NCI-H1417 treated with DMSO at 0.1 percent for 48 hours (cell line): ENCODE measurements at regions not wholly inside any gene's neighbourhood (a gene's known extent, or its start where the extent isn't known, plus 50 kb on each side); places are given as distances from the start of the nearest gene placed in this dataset.

Experiments
- DNase-seq: peaks from one replicate; lab custom pipeline; 2025; lab: John Stamatoyannopoulos, UW

DNA sequence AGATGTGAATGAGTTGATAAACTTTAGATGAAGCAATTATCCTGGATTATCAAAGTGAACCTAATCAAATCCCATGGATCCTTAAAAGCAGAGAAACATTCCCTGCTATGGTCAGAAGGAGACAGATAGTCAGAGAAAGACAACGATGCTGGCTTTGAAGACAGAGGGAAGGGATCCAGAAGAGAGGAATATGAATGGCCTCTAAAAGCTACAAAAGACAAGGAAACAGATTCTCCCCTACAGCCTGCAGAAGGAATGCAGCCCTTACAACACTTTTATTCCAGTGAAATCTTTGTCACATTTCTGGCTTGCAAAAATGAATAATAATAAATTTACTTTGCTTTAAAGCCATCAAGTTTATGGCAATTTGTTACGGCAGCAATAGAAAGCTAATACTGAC lies 1164.2 kb downstream of the PCDH17 start:
- no peak for DNase-seq

DNA sequence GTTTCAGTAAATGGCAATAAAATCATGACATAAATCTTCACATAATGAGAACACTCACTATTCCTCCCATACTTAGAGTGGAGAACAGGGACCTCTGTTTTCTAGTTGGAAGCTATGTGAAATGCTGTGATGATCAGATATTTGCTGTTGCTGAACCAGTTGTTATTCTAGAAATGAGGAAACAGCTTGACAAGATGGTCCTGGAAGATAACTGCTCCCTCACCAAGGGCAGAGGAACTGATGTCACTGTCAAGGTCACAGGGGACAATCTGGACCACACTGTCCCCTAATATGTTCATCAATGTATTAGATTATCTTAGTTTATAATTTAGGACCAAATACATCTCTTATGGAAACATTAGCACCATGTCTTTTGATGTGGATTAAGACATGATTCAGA lies 1173.3 kb downstream of the PCDH17 start:
- DNase-seq: no peak

DNA sequence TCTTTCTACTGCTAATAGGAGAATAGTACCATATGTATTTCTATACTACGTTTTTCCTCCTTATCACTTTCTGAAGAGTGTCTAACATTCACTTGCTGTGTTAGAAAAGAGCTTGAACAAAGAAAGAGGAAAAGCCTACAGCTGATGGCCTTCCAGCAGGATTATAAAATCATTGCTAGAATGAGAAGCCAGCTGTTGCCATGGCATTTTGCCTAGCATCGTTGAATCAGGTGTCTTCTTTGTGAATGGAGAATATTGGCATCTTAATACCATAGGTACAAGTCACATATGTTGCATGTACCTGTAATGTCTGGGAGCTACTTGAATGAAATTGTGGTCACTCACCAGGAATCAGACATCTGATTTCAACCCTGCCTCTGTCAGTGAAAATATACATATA lies 1174.9 kb downstream of the PCDH17 start:
- DNase-seq: no peak

DNA sequence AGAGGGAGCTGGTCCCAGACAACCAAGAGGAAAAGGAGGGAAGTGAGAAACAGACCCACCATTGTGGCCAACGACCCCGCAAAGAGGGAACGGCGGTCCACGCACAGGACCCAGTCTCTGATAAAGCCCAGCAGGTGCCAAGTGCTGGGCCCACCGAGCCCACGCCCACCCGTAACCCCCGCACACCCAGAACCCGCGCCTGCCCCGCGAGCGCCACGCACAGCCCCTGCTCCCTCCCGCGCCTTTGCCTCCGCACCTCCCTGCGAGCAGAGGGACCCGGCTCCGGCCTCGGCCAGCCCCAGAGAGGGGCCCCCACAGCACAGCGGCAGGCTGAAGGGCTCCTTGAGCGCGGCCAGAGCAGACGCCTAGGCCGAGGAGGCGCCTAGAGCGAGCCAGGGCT lies 1192.2 kb downstream of the PCDH17 start:
- no peak for DNase-seq

DNA sequence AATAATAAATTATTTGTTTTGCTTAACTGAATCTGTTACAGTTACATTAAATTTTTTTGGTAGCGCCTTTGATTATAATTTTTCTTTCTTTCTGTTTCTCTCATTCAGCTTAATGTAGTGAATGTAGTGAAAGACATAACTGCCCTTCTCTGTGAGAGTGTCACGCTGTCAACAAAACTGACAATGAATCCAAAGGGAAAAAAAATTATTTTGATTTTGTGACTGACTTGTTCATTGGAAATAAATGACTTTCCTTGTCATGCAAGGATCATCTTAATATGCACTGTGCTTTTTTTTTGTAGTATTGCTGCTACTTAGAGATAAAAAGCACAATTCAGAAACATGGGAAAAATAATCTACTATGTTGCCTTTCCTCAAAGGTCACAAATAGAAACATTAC lies 1196.4 kb downstream of the PCDH17 start:
- no peak for DNase-seq

DNA sequence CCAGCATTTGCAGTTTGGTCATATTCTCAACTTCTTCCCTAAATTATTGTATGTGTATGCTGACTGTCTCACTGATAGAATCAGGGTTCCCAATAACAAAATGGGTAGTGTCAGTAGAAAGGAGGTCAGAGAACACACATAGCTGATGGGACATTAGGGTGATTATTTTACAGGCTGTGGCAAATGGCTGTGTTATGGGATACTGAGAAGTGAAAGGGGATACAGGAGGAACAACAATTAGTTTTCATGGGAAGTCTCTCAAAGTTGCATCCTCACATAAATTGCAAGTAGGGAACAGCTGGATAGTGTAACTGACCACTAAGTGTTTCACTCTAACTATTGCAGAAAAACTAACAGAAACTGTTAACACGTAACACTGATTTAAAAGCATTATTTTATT lies 1199.3 kb downstream of the PCDH17 start:
- DNase-seq: no peak

DNA sequence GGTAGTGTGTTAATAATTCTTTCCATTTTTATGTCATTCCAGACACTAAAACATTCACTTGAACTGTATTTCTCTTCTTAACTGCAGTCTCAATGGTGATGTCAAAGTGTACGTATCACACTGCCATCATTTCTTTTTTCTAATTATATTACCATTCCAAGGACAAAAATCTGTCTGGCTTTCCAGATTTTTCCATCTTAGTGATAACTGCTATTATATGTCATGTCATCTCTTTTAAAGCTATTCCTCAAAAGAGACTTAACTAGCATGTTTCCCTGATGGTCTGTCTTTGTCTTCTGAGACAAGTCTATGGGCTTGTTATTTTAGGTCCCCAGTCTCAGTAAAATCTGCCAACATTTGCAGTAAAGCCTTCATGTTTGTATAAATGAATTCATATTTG lies 1207.1 kb downstream of the PCDH17 start:
- no peak for DNase-seq

DNA sequence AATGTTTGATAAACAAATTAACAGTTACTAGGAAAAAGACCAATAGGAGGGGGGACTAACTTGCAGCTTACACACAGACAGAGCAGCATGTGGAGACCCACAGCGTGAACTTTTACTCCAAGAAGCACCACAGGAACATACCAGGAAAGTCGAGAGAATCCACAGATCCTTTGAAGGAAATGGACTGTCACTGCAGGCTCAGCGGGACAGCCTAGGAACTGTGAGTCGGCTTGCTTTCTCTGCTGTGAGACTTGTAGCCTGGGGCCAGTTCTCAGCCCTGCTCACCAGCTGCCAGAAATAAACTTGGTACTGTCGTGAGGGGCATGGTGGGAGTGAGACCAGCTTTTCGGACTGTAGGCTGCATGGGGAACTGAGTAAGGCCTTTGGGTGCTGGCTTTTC lies 1211.5 kb downstream of the PCDH17 start:
- no peak for DNase-seq

DNA sequence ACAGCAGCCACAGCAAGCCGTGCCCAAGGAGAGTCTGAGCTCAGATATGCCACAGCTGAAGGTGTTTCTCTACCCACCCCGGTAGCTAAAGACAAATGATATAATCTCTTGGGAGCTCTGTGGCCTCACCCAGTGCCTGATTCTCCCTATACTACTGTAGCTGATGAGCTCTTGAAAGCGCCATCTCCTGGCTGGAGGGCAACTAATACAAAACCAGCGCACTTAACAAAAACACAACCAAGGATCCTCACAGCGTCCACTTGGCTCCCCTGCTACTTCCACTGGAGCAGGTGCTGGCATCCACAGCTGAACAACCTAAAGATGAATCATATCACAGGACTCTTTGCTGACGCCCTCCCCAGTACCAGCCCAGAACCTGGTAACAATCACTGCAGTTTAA lies 1212.0 kb downstream of the PCDH17 start:
- no peak for DNase-seq

DNA sequence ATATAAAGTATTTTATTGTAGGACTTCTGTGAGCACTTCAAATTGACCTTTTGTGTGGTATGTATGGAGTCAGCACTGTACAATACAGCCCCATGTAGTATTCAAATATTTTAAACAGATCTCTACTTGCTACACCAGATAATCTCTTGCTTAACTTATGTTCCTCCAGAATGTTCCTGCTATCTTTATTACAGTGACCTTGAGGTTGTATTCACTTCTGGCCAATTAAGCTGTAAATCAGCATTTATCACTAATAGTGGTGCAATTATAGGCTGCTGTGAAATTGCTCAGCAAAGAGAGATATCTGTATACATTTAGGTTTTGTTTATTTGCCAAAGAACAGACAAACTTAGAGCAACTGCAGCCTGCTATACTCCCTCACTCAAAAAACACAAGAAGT lies 1218.6 kb downstream of the PCDH17 start:
- peak; percentile 59 for DNase-seq

DNA sequence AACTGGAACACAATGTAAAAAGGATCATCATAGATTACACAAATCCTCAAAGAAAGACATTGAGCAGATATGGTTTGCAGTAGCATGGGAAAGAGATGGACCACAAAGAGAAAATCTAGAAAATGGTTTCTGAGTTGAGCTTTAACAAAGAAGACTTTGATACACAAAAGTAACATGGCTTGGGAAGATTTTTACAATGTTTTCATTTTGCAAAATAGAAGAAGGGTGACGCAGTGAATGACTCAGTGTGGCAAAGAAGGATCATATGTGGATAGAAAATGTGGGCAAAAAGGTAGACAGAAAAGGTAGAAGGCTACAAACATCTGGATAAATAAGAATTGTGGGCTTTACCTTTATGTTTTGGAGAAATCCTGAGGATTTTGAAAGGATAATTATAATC lies 1220.5 kb downstream of the PCDH17 start:
- no peak for DNase-seq

DNA sequence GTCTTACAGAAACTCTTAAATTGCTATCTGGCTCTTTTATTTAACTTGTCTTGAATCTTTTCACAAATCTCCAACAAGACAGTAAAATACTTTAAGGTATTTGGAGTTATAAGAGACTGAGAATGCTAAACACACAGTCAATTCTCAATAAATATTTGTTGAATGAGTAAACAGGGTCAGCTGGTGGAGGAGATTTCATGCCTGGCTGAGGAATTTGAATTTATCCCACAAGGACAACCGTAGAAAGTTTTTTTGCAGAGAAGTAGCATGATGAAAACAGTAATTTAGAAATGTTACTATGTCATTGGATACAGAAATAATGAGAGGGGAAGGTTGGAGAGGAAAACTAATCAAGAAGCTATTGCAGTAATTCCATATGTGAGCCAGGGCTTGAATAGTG lies 1223.7 kb downstream of the PCDH17 start:
- no peak for DNase-seq

DNA sequence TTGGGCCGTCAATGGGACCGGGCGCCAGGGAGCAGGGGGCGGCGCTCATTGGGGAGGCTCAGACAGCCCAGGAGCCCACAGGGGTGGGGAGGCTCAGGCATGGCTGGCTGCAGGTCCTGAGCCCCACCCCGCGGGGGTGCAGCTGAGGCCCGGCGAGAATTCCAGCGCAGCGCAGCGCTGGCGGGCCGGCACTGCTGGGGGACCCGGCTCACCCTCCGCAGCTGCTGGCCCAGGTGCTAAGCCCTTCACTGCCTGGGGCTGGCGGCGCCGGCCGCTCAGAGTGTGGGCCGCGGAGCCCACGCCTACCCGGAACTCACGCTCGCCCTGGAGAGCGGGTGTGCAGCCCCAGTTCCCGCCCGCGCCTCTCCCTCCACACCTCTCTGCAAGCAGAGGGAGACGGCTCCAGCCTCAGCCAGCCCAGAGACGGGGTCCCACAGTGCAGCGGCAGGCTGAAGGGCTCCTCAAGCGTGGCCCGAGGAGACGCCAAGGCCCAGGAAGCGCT lies 1227.4 kb downstream of the PCDH17 start:
- DNase-seq: no peak

DNA sequence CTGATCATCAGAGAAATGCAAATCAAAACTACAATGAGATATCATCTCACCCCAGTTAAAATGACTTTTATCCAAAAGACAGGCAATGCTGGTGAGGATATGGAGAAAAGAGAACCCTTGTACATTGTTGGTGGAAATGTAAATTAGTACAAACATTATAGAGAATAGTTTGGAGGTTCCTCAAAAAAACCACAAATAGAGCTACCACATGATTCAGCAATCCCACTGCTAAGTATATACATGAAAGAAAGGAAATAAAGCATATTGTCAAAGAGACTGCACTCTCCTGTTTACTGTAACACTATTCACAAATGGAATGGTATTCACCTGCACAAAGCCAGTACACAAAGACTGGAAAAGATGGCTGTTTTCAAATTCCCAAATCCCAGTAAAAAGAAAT lies 1233.7 kb downstream of the PCDH17 start:
- DNase-seq: no peak

DNA sequence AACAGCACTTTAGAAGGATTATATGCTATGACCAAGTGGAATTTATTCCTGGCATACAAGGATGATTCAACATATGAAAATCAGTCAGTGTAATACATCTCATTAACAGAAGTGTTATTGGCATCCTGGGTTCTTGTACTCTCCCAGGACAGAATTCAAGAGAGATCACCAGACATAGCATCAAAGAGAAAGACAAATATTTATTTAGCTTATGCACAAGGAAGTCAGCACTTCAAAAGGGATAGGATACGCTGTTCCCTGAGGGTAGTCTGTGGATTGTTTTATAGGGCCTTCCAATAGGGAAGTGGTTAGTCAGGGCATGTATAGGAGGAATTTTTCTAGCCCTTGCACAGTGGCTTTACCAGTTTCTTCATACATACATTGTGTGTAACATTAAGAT lies 1238.0 kb downstream of the PCDH17 start:
- no peak for DNase-seq

DNA sequence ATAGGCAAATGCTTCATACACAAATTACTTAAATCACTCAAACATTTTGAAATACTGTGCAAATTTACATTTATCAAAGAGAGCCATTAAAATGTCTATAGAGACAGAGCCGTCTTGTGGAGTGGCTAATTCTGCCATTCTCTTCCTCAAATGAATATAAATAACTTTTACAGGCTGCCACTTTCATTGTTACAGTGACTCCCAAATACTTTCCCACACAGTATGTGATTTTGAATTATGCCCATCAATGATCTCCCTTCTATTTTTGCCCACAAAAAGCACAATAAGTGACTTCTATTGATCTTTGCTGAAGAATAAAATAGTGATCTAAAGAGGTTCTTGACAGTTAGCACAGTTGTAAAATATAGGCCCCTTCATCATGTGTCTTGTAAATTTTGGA lies 1244.9 kb downstream of the PCDH17 start:
- no peak for DNase-seq

DNA sequence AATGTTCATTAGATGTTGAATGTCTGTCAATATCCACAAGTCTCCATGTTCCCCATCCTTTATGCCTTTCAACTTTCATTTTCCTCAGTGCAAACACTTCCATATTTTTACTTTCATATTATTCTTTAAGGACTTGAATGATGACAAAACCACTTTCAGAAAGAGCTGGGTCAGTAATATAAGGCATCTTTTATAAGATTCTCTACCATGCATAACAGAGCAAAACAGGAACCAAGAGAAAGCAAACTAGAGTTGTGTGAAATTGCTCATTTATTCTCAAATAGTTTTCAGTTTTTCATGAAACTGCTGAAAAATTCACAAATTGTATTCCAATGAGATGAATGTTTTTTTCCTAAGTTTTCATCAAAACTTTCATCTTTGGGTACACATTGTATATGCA lies 1247.6 kb downstream of the PCDH17 start:
- no peak for DNase-seq

DNA sequence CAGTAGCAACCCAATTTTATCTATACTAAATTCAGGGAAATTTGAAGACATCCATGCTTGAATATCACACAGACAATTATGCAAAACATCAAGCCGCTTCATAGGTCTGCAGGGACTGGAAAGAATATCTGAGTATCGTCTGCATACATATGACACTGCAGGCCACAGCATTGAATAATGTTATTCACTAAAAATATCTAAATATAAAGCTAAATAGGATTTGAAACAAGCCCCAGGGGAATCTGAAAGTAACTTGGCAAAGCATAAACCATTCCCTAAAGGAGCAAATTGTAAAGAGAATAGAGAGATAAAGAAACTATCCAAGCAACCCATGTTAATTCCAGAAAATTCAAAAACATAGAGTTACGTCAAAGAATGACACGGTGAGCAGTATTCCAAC lies 1251.0 kb downstream of the PCDH17 start:
- no peak for DNase-seq

DNA sequence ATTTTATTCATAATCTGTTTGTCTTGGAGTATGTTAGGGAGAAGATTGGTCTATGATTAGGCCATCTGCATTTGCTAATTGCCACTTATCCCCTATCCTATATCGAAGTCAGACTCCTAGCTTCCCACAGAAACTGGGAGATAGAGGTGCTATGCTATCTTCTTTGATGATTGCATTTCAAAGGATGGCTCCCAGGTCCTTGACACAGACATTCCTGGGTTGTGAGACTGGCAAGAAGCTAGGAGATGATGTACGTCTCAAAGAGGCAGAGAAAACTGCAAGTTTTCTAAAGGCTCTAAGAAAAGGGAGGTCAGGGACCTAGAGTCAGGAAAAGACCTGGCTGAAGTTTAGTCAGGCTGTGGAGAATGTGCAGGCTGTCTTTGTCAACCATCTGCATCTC lies 1251.9 kb downstream of the PCDH17 start:
- DNase-seq: no peak

DNA sequence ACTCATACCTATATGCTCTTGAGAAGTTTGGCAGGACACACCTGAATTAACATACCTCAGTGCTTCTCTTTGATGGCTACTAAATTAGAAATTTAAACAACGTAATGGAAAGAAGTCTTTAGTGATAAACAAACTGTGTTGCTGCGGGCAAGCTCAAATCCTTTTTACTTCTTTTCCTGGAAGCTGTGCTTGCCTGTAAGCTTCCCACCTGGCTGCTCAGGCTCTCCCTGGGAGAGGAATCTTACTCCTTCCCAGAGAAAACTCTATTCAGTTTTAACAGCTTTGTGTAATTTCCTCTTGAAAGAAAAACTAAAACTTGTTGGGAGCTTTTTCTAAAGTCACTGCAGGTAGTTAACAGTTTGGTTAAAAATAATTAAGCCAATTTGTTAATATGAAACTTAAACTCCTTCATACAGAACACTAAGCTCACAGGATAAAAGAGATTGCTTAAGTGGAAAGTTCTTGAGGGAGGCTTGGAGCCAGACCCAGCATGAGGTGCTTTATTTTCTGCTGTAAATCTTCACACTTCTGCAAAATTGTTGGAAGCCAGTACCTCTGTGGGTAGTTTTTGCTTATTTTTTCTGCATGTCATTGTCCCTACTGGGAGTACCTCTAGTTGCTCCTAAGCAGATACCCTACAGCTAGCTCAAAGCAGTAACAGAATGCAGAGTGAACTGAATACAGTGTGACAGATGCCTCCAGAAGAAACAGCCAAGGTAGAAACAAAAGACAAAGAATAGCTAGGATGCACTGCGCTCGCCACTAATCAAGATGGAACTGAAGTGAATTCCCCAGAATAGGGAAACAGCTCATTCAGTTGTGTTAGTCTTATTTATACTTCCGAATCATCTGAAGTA lies 1253.0 kb downstream of the PCDH17 start:
- no peak for DNase-seq

DNA sequence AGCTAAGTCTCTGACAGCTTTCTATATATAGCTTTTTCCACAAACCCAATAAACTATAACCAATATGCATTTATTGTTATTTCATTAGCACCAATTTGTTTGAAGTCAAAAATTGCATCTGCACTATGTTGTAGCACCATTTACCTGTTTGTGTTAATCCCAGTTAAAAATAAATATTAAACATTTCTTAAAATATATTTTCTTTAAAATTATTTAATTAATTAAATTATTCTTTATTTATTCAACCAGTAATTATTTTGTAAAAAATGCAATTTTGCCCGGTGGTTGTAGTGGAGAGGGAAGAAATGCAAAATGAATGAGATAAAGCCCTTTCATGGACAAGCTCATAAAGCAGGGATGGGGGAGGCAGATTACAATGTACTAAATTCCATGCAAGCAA lies 1257.9 kb downstream of the PCDH17 start:
- DNase-seq: no peak

DNA sequence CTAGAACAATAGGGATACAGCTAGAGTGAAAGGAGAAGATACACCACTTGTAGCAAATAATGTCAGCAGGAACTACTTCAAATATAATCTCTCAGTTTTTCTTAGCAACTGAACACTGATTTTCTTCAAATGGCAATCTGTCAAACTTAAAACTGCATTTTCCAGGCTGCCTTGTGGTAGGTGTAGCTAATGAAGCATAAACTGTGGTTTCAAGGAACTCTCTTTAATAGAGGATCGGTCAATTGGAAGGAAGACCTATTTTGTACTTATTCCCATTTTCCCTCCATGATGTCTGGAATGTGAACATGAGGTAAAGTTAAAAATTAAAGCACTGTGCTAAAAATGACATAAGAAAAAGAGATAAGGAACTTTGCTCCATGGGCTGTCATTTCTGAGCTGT lies 1261.9 kb downstream of the PCDH17 start:
- DNase-seq: no peak

DNA sequence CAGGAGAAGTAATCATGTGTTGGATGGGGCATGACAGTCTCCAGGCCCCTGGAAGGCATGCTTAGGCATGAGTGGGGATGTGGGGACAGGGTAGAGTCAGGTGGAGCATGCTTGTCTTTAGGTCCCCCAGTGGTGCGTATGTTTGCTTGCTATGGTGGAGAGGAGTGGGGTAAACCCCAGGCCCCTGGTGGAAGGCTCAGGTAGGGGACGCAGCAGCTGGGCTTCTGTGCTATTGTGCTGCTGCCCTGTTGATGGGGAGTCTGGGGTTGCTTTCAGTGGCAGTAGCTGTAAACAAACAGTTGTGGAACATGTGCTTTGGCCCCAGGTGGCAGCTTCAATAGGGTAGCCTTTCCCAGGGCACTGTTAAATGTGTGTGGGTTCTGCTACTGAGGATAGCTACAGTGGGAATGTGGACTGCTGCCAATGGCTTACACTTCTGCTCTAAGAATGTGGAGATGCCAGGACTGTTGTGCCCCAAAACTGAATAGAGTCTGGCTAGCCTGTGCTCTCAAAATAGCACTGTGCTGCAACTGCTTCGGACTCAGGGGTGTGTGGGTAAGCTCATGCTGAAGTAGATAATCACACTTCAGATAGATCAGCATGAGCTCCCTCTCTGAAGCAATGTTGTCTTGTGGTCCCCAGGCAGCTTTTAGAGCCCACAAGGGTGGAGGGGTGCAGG lies 1257.3 kb downstream of the DIAPH3 start:
- no peak for DNase-seq

DNA sequence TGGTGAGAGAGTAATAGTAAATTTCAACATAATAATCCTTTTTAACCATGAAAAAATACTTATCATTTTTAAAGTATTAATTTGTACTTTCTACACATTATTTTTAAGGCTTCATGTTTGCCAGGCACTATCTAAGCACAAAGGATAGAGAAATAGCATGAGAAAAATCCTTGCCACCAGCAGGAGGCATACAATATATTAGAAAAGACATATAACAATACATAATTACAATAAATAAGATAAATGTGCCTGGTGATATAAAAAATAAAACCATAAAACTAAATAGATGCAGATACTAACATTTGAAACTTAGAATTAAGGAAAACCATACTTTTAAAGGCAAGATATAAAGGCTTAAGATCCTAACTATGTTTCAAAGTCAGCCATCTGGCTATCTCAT lies 1256.4 kb downstream of the DIAPH3 start:
- no peak for DNase-seq
